ENCODE measurements at regions not wholly inside any gene's neighbourhood (a gene's known extent, or its start where the extent isn't known, plus 50 kb on each side); places are given as distances from the start of the nearest gene placed in this dataset.

GRCh38 chr7:46565253-46566096 lies 644.4 kb upstream of the IGFBP3 start:
- no peak for DNase-seq

- DNase-seq = no peak
These were observed 638.2 kb upstream of the IGFBP3 start for GRCh38 chr7:46559194-46559832.

DNA sequence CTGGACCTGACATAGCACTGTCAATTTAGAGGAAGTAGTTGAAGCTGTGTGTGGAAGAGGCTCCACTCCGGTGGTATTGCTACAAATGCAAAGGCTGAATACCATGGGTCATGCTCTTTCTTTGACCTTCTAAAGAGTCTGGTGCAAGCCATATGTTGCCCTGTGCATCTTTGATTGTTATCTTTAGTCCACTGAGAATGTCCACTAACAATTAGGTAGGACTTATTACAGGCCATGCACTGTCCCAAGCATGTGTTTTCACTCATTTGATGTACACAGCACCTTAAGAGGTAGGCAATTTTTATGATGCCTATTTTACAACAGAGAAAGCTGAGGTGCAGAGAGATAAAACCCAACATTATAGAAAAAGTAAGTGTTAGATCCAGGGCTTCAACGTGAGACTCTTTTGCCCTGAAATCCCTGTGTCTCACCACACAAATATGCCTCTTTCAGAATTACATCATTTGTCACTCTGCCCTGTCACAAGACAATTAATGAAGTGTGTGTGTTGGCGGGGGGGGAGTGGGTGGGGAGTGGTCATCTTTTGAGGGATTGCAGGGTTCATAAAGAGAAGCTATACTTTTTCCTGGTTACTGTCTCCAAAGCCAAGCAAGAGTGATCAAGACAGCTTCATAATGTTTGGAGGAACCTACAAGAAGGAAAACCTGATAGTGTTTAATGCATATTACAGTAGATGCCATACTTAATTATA lies 637.6 kb upstream of the IGFBP3 start:
- DNase-seq = no peak

DNA sequence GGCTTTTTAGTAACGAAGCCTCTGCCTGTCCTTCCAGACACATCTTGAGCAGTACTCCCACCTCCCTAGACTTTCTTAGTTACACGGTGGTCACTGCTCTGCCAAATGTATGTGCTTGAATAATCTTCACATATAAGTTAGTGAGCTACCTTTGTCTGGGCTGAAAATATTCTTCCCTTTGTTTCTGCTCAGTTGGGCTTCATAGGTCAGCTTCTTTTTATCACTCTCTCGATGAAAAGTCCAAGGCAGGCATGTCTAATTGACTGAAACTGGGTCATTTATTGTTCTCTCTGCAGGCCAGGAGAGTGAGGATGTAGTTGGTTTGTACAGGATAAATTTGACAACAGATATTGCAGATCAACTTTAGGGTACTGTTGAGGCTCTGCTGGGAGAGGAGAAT lies 636.7 kb upstream of the IGFBP3 start:
- DNase-seq = no peak

DNA sequence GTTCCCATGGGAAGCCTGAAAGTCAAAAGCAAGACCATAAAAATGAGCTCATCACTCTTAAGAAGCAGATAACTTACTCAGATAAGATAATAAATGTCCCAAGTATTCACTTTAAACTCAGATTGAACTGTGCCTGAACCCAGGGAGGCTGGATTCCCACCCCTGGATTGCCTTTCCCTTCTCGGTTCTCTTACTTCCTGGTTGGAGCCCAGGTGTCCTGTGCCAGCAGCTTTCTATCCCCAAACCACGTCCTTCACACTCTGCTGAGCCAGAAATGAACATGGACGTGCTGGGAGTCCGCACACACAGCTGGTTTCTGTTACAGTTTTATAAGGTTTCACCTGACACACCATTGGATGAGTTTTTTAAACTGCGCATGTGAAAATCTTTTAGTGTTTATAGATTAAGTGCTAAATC lies 636.2 kb upstream of the IGFBP3 start:
- no peak for DNase-seq

DNA sequence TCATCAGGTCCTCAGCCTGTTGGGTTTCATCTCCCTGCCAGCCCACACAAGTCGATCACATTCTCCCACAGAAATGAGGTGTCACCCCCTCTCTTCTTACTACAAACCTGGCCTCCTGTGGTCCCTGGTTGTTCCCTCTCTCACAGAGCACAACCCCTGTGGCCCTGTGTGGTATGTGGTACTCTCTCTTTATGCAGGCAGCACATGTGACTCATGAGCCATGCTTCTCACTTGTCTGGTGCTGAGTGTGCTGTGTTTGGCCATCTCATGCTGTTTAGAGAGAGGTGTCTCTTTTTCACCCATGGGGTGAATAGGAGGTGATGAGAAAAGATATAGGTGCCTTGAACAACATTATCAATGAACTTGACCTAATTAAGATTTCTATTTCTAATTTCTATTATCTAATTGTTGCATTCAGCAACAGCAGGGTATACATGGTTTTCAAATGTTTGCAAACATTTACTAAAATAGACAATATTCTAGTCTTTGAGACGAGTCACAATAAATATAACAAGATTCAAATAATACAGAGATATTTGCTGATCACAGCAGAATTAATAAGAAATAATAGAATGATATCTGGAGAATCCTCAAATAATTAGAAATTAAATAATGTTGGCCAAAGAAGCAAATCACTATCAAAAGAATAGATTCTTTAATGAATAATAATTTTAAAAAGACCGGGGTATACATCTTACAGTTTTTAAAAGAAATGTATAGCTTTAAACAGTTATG lies 633.8 kb upstream of the IGFBP3 start:
- no peak for DNase-seq

- no peak for DNase-seq
These were observed 630.5 kb upstream of the IGFBP3 start for GRCh38 chr7:46551603-46552002.

GRCh38 chr7:46550864-46551263 lies 629.8 kb upstream of the IGFBP3 start:
- DNase-seq = no peak

- DNase-seq = no peak
These were observed 629.0 kb upstream of the IGFBP3 start for GRCh38 chr7:46549892-46550639.

GRCh38 chr7:46549347-46549746 lies 628.3 kb upstream of the IGFBP3 start:
- DNase-seq = no peak

GRCh38 chr7:46547044-46547443 lies 626.0 kb upstream of the IGFBP3 start:
- no peak for DNase-seq

DNA sequence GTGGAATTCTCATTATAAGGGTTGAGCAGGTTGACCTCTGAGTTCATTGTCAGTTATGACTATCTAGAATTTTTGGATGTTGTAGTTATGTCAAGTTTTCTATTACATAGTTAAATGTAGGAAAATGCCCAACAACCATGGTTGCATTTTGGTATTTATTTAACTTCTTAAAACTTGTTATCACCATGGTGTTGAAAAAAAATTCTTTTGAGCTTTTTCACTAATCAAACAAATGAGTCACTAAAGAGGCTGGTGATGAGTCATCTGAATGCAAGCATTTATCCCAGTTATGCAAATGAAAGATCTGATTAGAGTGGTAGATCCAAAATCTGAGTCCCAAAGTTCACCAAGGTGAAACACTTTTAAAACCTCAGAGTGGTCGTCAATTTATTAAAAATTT lies 624.7 kb upstream of the IGFBP3 start:
- DNase-seq = no peak

DNA sequence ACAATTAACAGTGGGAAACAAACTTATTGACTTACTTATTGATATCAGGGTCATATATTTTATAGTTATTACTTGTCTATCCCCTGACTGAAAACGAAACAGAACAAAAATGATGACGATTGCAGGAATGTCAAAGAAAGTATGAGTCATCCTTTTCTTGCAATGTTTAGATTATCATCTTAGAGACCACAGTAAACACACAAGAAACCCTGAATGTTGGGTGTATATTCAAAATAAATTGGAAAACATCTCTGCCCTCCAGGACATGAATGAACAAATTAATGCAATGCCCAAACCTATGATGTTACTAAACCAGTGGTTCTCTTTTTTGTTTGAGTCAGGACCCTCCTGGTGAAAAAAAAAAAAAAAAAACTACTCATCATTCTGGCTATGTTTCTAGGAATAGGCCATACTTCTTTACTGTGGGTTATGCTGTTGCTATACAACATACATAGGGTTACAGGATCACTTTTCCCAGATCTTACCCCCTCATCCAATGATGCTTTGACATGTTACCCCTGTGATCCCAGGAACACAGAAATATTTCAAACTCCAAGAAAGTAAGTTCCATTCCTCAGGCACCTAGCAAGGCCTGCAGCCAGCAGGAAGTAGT lies 623.4 kb upstream of the IGFBP3 start:
- DNase-seq = peak in 1 of 5 experiments; percentile 13

DNA sequence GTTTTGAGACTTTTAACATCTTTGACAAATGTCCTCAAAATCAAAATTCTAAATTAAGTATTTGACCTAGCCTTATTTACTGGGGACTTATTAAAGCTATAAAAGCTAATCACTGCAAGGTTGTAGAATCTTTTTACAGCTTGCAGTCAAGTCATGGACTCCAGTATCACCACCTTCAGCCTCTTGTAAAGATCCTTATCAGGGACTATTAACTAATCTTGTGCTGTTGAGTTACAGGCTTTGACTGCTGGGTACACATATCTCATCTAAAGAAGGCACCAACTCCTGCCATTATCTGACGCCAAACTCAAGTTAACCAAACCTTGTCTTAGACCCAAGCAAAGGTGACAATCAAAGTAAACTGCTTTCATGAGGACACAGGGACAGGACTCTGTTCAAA lies 621.0 kb upstream of the IGFBP3 start:
- no peak for DNase-seq

DNA sequence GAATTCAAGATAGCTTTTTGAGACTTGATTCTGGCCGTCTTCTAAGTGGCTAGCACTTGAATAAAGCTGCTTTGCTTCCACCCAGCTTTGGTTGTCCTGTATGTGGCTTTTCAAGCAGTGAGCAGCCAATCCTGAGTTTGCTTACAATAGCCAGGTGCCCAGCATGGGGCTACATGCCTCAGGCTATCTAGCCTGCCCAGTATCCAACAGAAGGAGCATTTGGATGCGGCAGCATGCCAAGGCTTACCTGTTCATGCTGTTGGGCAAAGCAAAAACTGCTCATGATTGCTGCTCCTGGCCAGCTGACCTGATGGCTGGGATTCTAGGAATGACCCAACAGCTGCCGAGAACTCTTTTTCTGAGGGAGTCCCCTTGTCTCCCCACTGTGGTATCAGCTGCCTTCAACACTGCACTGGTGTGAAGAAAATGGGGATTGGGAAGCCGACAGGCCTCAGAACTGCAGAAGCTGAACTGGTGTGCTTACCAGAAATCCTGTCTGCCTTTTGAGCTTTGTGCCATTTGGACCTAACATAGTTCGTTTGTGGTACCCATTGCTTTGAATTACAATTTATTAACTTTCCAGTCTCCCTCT lies 618.9 kb upstream of the IGFBP3 start:
- DNase-seq = no peak

GRCh38 chr7:46537191-46537905 lies 616.3 kb upstream of the IGFBP3 start:
- no peak for DNase-seq

- no peak for DNase-seq
These were observed 613.9 kb upstream of the IGFBP3 start for GRCh38 chr7:46534664-46535588.

DNA sequence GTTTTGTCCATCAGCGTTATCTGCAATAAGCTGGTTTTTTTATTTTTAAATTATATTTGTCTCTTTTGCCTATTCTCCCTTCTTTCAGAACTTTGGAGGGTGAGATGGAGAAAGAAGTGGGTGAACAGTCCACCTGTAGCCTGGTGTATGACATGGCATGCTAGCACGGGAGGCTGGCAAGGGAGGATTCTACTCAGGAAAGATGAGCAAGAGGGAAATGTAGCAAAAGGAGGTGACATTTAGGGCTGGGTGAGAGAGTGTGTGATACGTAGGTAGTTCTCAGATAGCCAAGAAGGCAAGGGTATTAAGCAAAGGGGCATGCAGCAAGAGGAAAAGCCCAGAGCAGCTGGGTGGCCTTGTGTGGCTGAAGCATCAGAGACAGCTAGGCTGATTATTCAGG lies 612.9 kb upstream of the IGFBP3 start:
- DNase-seq = no peak

GRCh38 chr7:46532571-46532970 lies 611.5 kb upstream of the IGFBP3 start:
- no peak for DNase-seq
